OCI-LY7 (cell line): ENCODE measurements at regions not wholly inside any gene's neighbourhood (a gene's known extent, or its start where the extent isn't known, plus 50 kb on each side); places are given as distances from the start of the nearest gene placed in this dataset.

Experiments used
- BruUV-seq: library from RNA; stranded (reverse); fragments of 400-500 nt; replicated peaks from 2 replicates; lab custom pipeline; 2021; lab: Mats Ljungman, UMichigan
- CTCF ChIA-PET: fragments of 300-600 bp; sonication (Branson Sonifier 250); formaldehyde crosslinking; loops from one replicate; lab custom pipeline; 2022; ENCODE audit warnings: antibody characterized with exemption; ENCODE audit not compliant: unreplicated experiment; lab: Charles Lee
- POLR2A ChIA-PET: fragments of 300-600 bp; sonication (Branson Sonifier 250); formaldehyde crosslinking; loops from one replicate; lab custom pipeline; 2022; ENCODE audit warnings: antibody characterized with exemption; lab: Charles Lee
- DNase-seq: peaks from one replicate; pipeline ENCODE4 v3.0.0-alpha.2; 2015; ENCODE audit warnings: low spot score
- H2AFZ ChIP-seq: fragments of 200-600 bp; sonication (generic), shearing (Covaris generic); 2 replicates; pipeline ENCODE4 v1.6.1; 2014; ENCODE audit warnings: mild to moderate bottlenecking, antibody characterized with exemption, low read length, moderate library complexity
- H3K27ac ChIP-seq: fragments of 200-600 bp; sonication (generic); 2 replicates; pipeline ENCODE4 v1.5.1; 2014; ENCODE audit warnings: mixed run types, low read depth, mild to moderate bottlenecking, moderate library complexity, low read length, inconsistent platforms; ENCODE audit not compliant: poor library complexity, severe bottlenecking
- H3K36me3 ChIP-seq: fragments of 200-600 bp; sonication (generic); 2 replicates; pipeline ENCODE4 v1.6.1; 2014; ENCODE audit warnings: mild to moderate bottlenecking, antibody characterized with exemption, low read length, moderate library complexity, mixed read lengths; ENCODE audit not compliant: insufficient read depth
- H3K4me1 ChIP-seq: fragments of 200-600 bp; sonication (generic); 2 replicates; pipeline ENCODE4 v1.5.1; 2014; ENCODE audit warnings: mild to moderate bottlenecking, low read length; ENCODE audit not compliant: insufficient read depth, poor library complexity, severe bottlenecking
- H3K4me2 ChIP-seq: fragments of 200-600 bp; sonication (generic); 2 replicates; pipeline ENCODE4 v1.6.1; 2014; ENCODE audit warnings: mild to moderate bottlenecking, low read length
- H3K4me3 ChIP-seq: fragments of 200-600 bp; sonication (generic); 2 replicates; pipeline ENCODE4 v1.5.1; 2014; ENCODE audit warnings: mild to moderate bottlenecking, low read depth, low read length; ENCODE audit not compliant: poor library complexity, severe bottlenecking
- H3K79me2 ChIP-seq: fragments of 200-600 bp; sonication (generic); 2 replicates; pipeline ENCODE4 v1.6.1; 2016; ENCODE audit warnings: low read depth, mild to moderate bottlenecking, low read length, moderate library complexity, mixed read lengths; ENCODE audit not compliant: insufficient read depth
- H3K9me2 ChIP-seq: fragments of 200-600 bp; sonication (generic); 2 replicates; pipeline ENCODE4 v1.6.1; 2016; ENCODE audit warnings: mild to moderate bottlenecking, low read length, mixed read lengths; ENCODE audit not compliant: insufficient read depth
- H3K9me3 ChIP-seq: fragments of 200-600 bp; sonication (generic); 2 replicates; pipeline ENCODE4 v1.6.1; 2014; ENCODE audit warnings: mild to moderate bottlenecking, mixed run types, low read length, mixed read lengths
- H4K20me1 ChIP-seq: fragments of 200-600 bp; sonication (generic); 2 replicates; pipeline ENCODE4 v1.6.1; 2014; ENCODE audit warnings: mild to moderate bottlenecking, antibody characterized with exemption, low read length, moderate library complexity, mixed read lengths; ENCODE audit not compliant: insufficient read depth
- CTCF ChIP-seq: fragments of 200-600 bp; sonication (generic); conservative IDR thresholded peaks from 2 replicates; pipeline ENCODE4 v1.5.1; 2014; ENCODE audit warnings: mild to moderate bottlenecking, antibody characterized with exemption, low read length, moderate library complexity, mixed read lengths
- EZH2phosphoT487 ChIP-seq: fragments of 200-600 bp; sonication (generic); IDR thresholded peaks from 2 replicates; pipeline ENCODE4 v1.6.1; 2018; ENCODE audit warnings: low read depth, borderline replicate concordance, mild to moderate bottlenecking, mixed run types, antibody characterized with exemption, low read length, moderate library complexity, mixed read lengths
- intact Hi-C: fragments of 100-400 bp; cut with micrococcal nuclease; formaldehyde crosslinking; loops from one replicate; pipeline ENCODE4 v1.10.0; 2022; ENCODE audit not compliant: unreplicated experiment

- Histone ChIP-seq H4K20me1 (no peaks in the 10 kb centered on the region), H3K9me2 (no peaks in the 10 kb centered on the region), H3K36me3 (no peaks in the 10 kb centered on the region), H3K27ac (no peak overlapping the region), H3K4me1 (no peaks in the 10 kb centered on the region), H3K9me3 (no peaks in the 10 kb centered on the region), H3K79me2 (no peaks in the 10 kb centered on the region), H3K4me3 (no peak overlapping the region), H3K4me2 (no peak overlapping the region), H2AFZ (no peak overlapping the region)
- TF ChIP-seq CTCF (no peak), EZH2phosphoT487 (no peak)
- POLR2A ChIA-PET: interaction anchor here (0.7 kb wide), 1 partner anchor 703 kb away, joined by 3 read pairs; no protein-coding TSS in a partner anchor
- intact Hi-C loops: no loop called here
- BruUV-seq: no TSS peak
- CTCF ChIA-PET: no interaction called here
- DNase-seq: no peak
Measured at GRCh38 chr9:86459191-86459590, 105.0 kb upstream of the TUT7 start.

DNA sequence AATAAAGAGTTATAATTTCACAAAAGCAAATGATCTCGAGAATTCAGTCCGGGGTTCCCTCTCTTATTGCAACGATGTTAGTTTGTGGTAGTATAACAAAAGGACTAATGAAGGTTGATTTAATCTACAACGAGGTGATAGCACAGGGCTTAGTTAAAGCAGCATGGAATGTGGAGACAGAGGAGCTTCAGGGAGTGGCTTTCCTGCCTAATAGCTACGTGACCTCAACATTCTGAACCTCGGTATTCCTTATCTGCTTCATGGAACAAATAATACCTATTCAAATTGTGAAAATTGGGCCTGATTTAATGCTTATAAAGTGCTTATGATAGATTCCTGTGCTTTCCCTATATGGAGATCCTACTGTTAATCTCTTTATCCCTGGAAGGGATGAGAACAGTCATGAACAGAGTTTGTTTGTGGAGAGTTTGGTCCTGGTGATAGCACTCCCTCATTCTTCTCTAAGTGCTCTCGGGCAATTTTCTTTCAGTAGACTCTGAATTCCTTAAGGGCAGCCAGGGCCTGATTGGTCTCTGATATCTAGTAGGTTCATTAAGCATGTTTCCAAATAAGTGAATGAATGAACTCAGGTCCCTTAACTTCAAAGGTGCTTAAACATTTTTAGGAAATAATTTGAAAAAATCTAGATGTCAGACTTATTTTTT is 104.1 kb upstream of the TUT7 start:
- no peak for DNase-seq
- intact Hi-C loops: no loop called here
- ChIA-PET CTCF (no interaction called here), POLR2A (interaction anchor here (0.6 kb wide), 1 partner anchor 877 kb away, joined by 3 read pairs; no protein-coding TSS in a partner anchor)
- Histone ChIP-seq H2AFZ (no peak overlapping the region), H3K4me3 (no peak overlapping the region), H3K9me2 (no peaks in the 10 kb centered on the region), H3K79me2 (no peaks in the 10 kb centered on the region), H3K4me1 (no peaks in the 10 kb centered on the region), H3K4me2 (no peak overlapping the region), H3K36me3 (no peaks in the 10 kb centered on the region), H3K9me3 (no peaks in the 10 kb centered on the region), H3K27ac (no peak overlapping the region), H4K20me1 (no peaks in the 10 kb centered on the region)
- TF ChIP-seq EZH2phosphoT487 (no peak), CTCF (no peak)
- no TSS peak for BruUV-seq

- BruUV-seq: no TSS peak
- Histone ChIP-seq H2AFZ (no peak overlapping the region), H3K9me2 (no peaks in the 10 kb centered on the region), H3K27ac (no peak overlapping the region), H3K4me2 (no peak overlapping the region), H3K79me2 (no peaks in the 10 kb centered on the region), H3K36me3 (no peaks in the 10 kb centered on the region), H3K4me1 (no peaks in the 10 kb centered on the region), H4K20me1 (no peaks in the 10 kb centered on the region), H3K9me3 (no peaks in the 10 kb centered on the region), H3K4me3 (no peak overlapping the region)
- no peak for TF ChIP-seq EZH2phosphoT487
- no peak for TF ChIP-seq CTCF
- CTCF ChIA-PET: no interaction called here
- DNase-seq: no peak
- intact Hi-C loops: no loop called here
- POLR2A ChIA-PET: no interaction called here
Measured at GRCh38 chr9:86456416-86456815, 102.2 kb upstream of the TUT7 start.
